C4-2B (cell line): ENCODE measurements at regions not wholly inside any gene's neighbourhood (a gene's known extent, or its start where the extent isn't known, plus 50 kb on each side); places are given as distances from the start of the nearest gene placed in this dataset.

ENCODE experiments used
- CTCF ChIP-seq: fragments of 450-650 bp; conservative IDR thresholded peaks from 2 replicates; pipeline ENCODE4 v1.5.1; 2017; ENCODE audit warnings: mild to moderate bottlenecking
- ZFX ChIP-seq: fragments of 450-650 bp; IDR thresholded peaks from 2 replicates; pipeline ENCODE4 v1.6.1; 2017

DNA sequence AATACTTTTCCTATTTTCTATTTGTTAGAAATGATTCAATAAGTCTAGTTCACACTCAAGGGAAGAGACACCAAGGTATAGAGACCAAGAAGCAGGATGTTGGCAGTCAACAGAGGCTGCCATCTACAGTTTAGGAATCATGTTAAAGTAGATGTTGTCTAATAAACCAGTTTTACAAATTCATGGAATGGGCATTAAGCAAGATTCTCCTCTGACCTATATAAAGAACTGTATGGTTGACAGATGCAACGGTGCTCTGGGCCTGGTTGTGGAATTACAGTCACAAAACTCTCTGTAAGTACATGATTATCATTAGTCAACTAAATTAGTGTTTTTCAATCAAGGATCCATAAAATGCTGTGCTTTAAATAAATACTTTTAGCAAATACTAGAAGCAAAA lies 475.1 kb downstream of the NAV3 start:
- TF ChIP-seq CTCF (no peak), ZFX (no peak)
